Cardiac muscle cell (in vitro differentiated cells and primary cell): ENCODE measurements at regions not wholly inside any gene's neighbourhood (a gene's known extent, or its start where the extent isn't known, plus 50 kb on each side); places are given as distances from the start of the nearest gene placed in this dataset.

Experiments used
- DNase-seq, 2 donors: peaks; one replicate each; pipeline versions ENCODE4 v3.0.0 to v3.0.0-alpha.2; 2010 to 2017; ENCODE audit warnings: low read depth in 1 of 2, low spot score in 1 of 2
- H3K27ac ChIP-seq: fragments of 200-600 bp; sonication (generic); 2 replicates; pipeline ENCODE4 v1.5.1; 2016
- H3K27me3 ChIP-seq: fragments of 200-600 bp; sonication (generic); 2 replicates; pipeline ENCODE4 v1.6.0; 2016; ENCODE audit warnings: control low read depth
- H3K36me3 ChIP-seq: fragments of 200-600 bp; sonication (generic); 2 replicates; pipeline ENCODE4 v1.5.1; 2016; ENCODE audit warnings: control low read depth
- H3K4me1 ChIP-seq: fragments of 200-600 bp; sonication (generic); 2 replicates; pipeline ENCODE4 v1.8.1; 2017; ENCODE audit warnings: low read depth, mild to moderate bottlenecking, mixed run types
- H3K4me3 ChIP-seq: fragments of 200-600 bp; sonication (generic); 2 replicates; pipeline ENCODE4 v1.5.1; 2016; ENCODE audit warnings: mild to moderate bottlenecking
- H3K9me3 ChIP-seq: fragments of 200-600 bp; sonication (generic); 2 replicates; pipeline ENCODE4 v1.5.1; 2017; ENCODE audit warnings: low read depth, mild to moderate bottlenecking, control low read depth
- TF ChIP-seq, protein P1 (sequence below): IDR thresholded peaks from 2 replicates; pipeline ENCODE4 v1.5.1; 2012; ENCODE audit warnings: low read depth, mild to moderate bottlenecking, low read length

DNA sequence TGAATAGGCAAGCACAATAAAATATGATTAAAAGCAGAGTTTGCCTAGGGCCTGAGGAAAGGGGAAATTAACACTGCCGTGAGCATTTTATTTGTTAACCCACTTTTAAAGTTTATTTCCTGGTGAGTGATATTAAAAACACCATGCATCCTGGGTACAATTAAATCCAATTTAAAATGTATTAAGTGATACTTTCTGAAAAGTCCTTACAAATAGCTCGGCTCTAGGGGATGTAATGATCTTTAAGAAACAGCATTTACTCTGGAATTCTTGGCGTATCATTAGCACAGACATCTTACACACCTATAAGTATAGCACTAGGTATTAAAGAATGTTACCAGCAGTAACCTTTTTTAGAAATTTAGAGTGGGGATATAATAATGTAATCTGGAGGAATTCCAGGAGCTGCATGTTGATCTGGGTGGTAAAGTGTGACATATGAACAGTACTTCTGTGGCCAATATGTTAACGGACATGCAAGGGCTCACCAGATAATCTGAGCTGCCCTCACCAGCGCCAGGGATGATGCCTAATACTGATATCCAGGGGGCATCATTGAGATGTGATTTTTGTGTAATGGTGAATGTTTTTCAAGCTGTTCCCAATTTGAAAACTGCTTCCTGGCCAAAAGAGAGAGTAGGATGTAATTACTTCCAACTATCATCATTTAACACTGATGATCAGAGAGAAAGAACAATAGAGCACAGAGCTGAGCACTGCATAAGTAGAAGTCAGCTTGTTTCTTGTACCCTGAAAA, 235.9 kb downstream of the DSEL start:
- Histone ChIP-seq H3K36me3 (no peaks in the 10 kb centered on the region), H3K27me3 (no peaks in the 10 kb centered on the region), H3K27ac (no peak overlapping the region), H3K9me3 (no peaks in the 10 kb centered on the region), H3K4me1 (no peaks in the 10 kb centered on the region), H3K4me3 (no peak overlapping the region)
- TF ChIP-seq, protein P1, sequence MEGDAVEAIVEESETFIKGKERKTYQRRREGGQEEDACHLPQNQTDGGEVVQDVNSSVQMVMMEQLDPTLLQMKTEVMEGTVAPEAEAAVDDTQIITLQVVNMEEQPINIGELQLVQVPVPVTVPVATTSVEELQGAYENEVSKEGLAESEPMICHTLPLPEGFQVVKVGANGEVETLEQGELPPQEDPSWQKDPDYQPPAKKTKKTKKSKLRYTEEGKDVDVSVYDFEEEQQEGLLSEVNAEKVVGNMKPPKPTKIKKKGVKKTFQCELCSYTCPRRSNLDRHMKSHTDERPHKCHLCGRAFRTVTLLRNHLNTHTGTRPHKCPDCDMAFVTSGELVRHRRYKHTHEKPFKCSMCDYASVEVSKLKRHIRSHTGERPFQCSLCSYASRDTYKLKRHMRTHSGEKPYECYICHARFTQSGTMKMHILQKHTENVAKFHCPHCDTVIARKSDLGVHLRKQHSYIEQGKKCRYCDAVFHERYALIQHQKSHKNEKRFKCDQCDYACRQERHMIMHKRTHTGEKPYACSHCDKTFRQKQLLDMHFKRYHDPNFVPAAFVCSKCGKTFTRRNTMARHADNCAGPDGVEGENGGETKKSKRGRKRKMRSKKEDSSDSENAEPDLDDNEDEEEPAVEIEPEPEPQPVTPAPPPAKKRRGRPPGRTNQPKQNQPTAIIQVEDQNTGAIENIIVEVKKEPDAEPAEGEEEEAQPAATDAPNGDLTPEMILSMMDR: no peak
- DNase-seq: no peak

DNA sequence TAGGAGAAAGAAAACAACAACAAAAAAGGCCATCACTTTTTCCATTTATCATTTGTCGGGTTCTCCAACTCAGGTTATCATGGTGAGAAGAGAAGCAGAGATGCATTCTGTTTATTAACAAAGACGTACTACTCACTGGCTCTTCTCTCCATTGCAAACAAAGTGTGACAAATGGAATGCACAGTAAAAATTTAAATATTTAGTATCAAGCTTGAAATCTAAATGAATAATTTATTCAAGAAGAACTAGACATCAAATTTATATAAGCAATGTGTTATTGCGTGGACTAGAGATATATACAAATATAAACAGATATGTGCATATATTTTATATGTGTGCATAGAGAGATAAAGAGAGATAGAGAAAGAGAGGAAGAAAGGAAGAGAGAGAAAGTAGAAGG, 236.5 kb downstream of the DSEL start:
- no peaks in the 10 kb centered on the region for H3K4me1 ChIP-seq
- H3K9me3 ChIP-seq: no peaks in the 10 kb centered on the region
- TF ChIP-seq, protein P1: no peak
- no peak overlapping the region for H3K4me3 ChIP-seq
- DNase-seq: no peak
- H3K27ac ChIP-seq: no peak overlapping the region
- H3K27me3 ChIP-seq: no peaks in the 10 kb centered on the region
- no peaks in the 10 kb centered on the region for H3K36me3 ChIP-seq

DNA sequence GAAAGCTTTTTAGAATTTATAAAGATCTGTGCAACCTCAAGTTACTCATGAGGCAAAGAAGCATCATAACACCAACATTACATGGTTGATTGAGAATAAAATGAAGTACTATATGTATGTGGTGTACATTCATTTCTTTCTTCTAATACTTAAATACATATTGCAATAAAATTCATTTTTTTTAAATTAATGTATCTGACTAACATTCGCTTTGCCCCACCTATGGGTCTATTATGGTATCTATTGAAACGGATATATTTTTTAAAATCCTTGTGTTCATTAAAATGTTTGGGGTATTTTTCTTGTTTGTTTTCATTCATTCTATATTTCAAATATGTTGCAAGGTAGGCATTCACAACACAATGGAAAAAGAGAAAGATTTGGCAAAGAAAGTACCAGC, 237.5 kb downstream of the DSEL start:
- Histone ChIP-seq H3K4me1 (no peaks in the 10 kb centered on the region), H3K27me3 (no peaks in the 10 kb centered on the region), H3K9me3 (no peaks in the 10 kb centered on the region), H3K4me3 (no peak overlapping the region), H3K27ac (no peak overlapping the region), H3K36me3 (no peaks in the 10 kb centered on the region)
- TF ChIP-seq, protein P1: no peak
- DNase-seq: no peak

DNA sequence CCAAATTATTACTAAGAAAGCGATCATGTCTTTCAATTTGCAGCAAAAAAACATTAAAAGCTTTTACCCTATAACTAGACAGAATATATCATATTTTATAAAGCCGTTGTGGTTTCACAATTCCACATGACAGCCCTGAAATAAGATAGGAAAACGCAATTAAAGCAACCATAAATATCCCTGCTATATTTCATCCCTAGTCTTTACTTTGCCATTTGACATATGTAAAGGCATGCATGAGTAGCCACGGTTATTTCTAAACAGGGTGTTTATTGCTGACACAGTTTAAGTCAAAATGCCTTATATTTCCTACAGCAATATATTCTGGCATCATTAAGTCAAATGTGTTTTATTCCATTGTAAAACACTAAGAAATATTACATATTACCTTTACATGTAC, 239.9 kb downstream of the DSEL start:
- Histone ChIP-seq H3K27me3 (no peaks in the 10 kb centered on the region), H3K27ac (no peak overlapping the region), H3K36me3 (no peaks in the 10 kb centered on the region), H3K4me1 (no peaks in the 10 kb centered on the region), H3K4me3 (no peak overlapping the region), H3K9me3 (no peaks in the 10 kb centered on the region)
- TF ChIP-seq, protein P1: no peak
- no peak for DNase-seq

DNA sequence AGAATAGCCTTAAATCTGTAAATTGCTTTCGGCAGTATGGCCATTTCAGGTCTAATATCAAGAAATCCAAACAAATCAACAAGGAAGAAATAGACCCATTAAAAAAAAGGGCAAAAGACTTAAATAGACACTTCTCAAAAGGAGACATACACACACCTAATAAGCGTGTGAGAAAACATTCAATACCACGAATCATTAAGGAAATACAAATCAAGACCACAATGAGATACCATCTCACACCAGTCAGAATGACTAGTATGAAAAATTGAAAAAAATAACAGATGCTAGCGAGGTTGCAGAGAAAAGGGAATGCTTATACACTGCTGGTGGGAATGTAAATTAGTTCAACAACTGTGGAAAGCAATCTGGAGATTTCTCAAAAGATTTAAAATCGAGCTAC, 243.2 kb downstream of the DSEL start:
- Histone ChIP-seq H3K27ac (no peak overlapping the region), H3K36me3 (no peaks in the 10 kb centered on the region), H3K27me3 (no peaks in the 10 kb centered on the region), H3K9me3 (no peaks in the 10 kb centered on the region), H3K4me1 (no peaks in the 10 kb centered on the region), H3K4me3 (no peak overlapping the region)
- TF ChIP-seq, protein P1: no peak
- DNase-seq: no peak
